ENCODE measurements at regions not wholly inside any gene's neighbourhood (a gene's known extent, or its start where the extent isn't known, plus 50 kb on each side); places are given as distances from the start of the nearest gene placed in this dataset.

DNA sequence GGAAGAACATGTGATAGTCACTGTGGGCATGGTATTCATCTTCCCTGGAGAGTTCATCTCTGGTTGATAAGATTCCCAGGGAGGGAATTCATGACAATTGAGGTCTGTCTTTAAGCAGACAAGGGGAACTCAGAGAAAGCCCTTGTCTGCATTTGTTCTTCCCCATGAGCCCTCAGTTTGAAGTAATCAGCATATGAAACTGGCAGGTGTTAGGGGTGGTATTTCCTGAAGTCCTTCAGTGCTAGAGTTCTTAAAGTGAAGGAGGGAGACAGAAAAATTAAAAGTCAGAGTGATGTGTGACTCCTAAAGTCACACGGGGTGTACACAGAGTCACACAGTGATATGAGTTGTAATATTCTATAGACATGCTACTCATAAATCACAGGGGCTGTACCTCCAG, 60.6 kb upstream of the SYK start:
- no peaks in the 10 kb centered on the region for H3K27me3 ChIP-seq (ENCODE audit: insufficient read depth)
- H3K79me2 ChIP-seq (ENCODE audit: insufficient read depth): no peaks in the 10 kb centered on the region
- H2AFZ ChIP-seq (ENCODE audit: low read depth): no peak overlapping the region
- H3K27ac ChIP-seq (ENCODE audit: low read depth in 2 of 2, low read length in 1 of 2): no peak overlapping the region
- no peak overlapping the region for H3K4me2 ChIP-seq
- no peaks in the 10 kb centered on the region for H3F3A ChIP-seq (replicated peaks; ENCODE audit: insufficient read depth)
- DNase-seq: no peak
- H3K4me1 ChIP-seq (ENCODE audit: control insufficient read depth in 1 of 2, insufficient read depth in 2 of 2, low read depth in 1 of 2, low read length in 1 of 2): no peaks in the 10 kb centered on the region
- no peaks in the 10 kb centered on the region for H3K9me2 ChIP-seq
- no peaks in the 10 kb centered on the region for H3K36me3 ChIP-seq (replicated peaks in 1 of 2; ENCODE audit: control insufficient read depth in 1 of 2, insufficient read depth in 2 of 2, low read length in 1 of 2)
- TF ChIP-seq, protein P1, sequence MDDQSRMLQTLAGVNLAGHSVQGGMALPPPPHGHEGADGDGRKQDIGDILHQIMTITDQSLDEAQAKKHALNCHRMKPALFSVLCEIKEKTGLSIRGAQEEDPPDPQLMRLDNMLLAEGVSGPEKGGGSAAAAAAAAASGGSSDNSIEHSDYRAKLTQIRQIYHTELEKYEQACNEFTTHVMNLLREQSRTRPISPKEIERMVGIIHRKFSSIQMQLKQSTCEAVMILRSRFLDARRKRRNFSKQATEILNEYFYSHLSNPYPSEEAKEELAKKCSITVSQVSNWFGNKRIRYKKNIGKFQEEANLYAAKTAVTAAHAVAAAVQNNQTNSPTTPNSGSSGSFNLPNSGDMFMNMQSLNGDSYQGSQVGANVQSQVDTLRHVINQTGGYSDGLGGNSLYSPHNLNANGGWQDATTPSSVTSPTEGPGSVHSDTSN (IDR thresholded peaks at IDR 0.05): no peak
- TF ChIP-seq TAF1 (IDR thresholded peaks at IDR 0.05; ENCODE audit: borderline replicate concordance, low read depth, low read length) (no peak), TEAD4 (IDR thresholded peaks at IDR 0.05; ENCODE audit: borderline replicate concordance, insufficient read depth) (no peak), GABPA (IDR thresholded peaks at IDR 0.05; ENCODE audit: low read depth) (no peak), RXRA (IDR thresholded peaks at IDR 0.05; ENCODE audit: borderline replicate concordance, low read depth) (no peak), YY1 (IDR thresholded peaks at IDR 0.05; ENCODE audit: low read depth) (no peak), FOXM1 (IDR thresholded peaks at IDR 0.05; ENCODE audit: low read depth) (no peak), NFIC (IDR thresholded peaks at IDR 0.05; ENCODE audit: borderline replicate concordance) (no peak), RCOR1 (IDR thresholded peaks at IDR 0.05; ENCODE audit: low read length) (no peak), EZH2phosphoT487 (IDR thresholded peaks at IDR 0.05; ENCODE audit: borderline replicate concordance, low read depth) (no peak), SMC3 (IDR thresholded peaks at IDR 0.05; ENCODE audit: low read depth, low read length) (no peak), TCF12 (IDR thresholded peaks at IDR 0.05) (no peak), GATA2 (CRISPR knock-in tag; IDR thresholded peaks at IDR 0.05) (no peak), EP300 (IDR thresholded peaks at IDR 0.05; ENCODE audit: borderline replicate concordance in 1 of 2, low read depth in 1 of 2, low read length in 1 of 2) (no peak), ELF1 (IDR thresholded peaks at IDR 0.05) (no peak), FOSL2 (IDR thresholded peaks at IDR 0.05; ENCODE audit: borderline replicate concordance, low read depth) (no peak), NRF1 (IDR thresholded peaks at IDR 0.05; ENCODE audit: low read depth, low read length) (no peak)
- TF ChIP-seq, protein P2, sequence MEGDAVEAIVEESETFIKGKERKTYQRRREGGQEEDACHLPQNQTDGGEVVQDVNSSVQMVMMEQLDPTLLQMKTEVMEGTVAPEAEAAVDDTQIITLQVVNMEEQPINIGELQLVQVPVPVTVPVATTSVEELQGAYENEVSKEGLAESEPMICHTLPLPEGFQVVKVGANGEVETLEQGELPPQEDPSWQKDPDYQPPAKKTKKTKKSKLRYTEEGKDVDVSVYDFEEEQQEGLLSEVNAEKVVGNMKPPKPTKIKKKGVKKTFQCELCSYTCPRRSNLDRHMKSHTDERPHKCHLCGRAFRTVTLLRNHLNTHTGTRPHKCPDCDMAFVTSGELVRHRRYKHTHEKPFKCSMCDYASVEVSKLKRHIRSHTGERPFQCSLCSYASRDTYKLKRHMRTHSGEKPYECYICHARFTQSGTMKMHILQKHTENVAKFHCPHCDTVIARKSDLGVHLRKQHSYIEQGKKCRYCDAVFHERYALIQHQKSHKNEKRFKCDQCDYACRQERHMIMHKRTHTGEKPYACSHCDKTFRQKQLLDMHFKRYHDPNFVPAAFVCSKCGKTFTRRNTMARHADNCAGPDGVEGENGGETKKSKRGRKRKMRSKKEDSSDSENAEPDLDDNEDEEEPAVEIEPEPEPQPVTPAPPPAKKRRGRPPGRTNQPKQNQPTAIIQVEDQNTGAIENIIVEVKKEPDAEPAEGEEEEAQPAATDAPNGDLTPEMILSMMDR (IDR thresholded peaks at IDR 0.05): no peak
- TF ChIP-seq, protein P3, sequence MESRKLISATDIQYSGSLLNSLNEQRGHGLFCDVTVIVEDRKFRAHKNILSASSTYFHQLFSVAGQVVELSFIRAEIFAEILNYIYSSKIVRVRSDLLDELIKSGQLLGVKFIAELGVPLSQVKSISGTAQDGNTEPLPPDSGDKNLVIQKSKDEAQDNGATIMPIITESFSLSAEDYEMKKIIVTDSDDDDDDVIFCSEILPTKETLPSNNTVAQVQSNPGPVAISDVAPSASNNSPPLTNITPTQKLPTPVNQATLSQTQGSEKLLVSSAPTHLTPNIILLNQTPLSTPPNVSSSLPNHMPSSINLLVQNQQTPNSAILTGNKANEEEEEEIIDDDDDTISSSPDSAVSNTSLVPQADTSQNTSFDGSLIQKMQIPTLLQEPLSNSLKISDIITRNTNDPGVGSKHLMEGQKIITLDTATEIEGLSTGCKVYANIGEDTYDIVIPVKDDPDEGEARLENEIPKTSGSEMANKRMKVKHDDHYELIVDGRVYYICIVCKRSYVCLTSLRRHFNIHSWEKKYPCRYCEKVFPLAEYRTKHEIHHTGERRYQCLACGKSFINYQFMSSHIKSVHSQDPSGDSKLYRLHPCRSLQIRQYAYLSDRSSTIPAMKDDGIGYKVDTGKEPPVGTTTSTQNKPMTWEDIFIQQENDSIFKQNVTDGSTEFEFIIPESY (IDR thresholded peaks at IDR 0.05; ENCODE audit: borderline replicate concordance, low read depth): no peak
- POLR2A ChIA-PET: no interaction called here
- H3K4me3 ChIP-seq (ENCODE audit: low read depth in 2 of 2, low read length in 1 of 2): no peak overlapping the region
- 33% methylated on average over 1 of the region's 1 CpG for WGBS (ENCODE audit: low lambda C conversion rate)
- CTCF ChIA-PET: no interaction called here
- no peaks in the 10 kb centered on the region for H3K9me3 ChIP-seq
- no peaks in the 10 kb centered on the region for H4K20me1 ChIP-seq (ENCODE audit: insufficient read depth)
- no peak overlapping the region for H3K9ac ChIP-seq
